Ascending aorta (tissue), 2 donors: ENCODE measurements at regions not wholly inside any gene's neighbourhood (a gene's known extent, or its start where the extent isn't known, plus 50 kb on each side); places are given as distances from the start of the nearest gene placed in this dataset.

ENCODE experiments used
- DNase-seq, 2 donors: peaks; one replicate each; pipeline ENCODE4 v3.0.0-alpha.2; 2019; ENCODE audit warnings: low spot score in 2 of 2
- H3K27ac ChIP-seq, 2 donors: fragments of 200-600 bp; sonication (generic); one replicate each; pipeline ENCODE4 v1.5.1; 2016 to 2017; ENCODE audit warnings: mild to moderate bottlenecking in 1 of 2
- H3K27me3 ChIP-seq: fragments of 200-600 bp; sonication (generic); one replicate; pipeline ENCODE4 v1.5.1; 2017
- H3K36me3 ChIP-seq, 2 donors: fragments of 200-600 bp; sonication (generic); one replicate each; pipeline ENCODE4 v1.5.1; 2016
- H3K4me1 ChIP-seq, 2 donors: fragments of 200-600 bp; sonication (generic); one replicate each; pipeline ENCODE4 v1.5.1; 2016 to 2017; ENCODE audit warnings: mild to moderate bottlenecking in 1 of 2
- H3K4me3 ChIP-seq, 2 donors: fragments of 200-600 bp; sonication (generic); one replicate each; pipeline ENCODE4 v1.5.1; 2016 to 2017; ENCODE audit warnings: mild to moderate bottlenecking in 1 of 2
- H3K9me3 ChIP-seq, 2 donors: fragments of 200-600 bp; sonication (generic); one replicate each; pipeline ENCODE4 v1.5.1; 2016
- CTCF ChIP-seq, 3 experiments: fragments of 200-600 bp in 2 of 3; fragments of 450-650 bp in 1 of 3; sonication (generic) in 2 of 3; IDR thresholded peaks; one replicate each; pipeline ENCODE4 v1.5.1; 2016 to 2019; ENCODE audit warnings: antibody characterized with exemption in 3 of 3, mild to moderate bottlenecking in 1 of 3, moderate library complexity in 1 of 3
- intact Hi-C: fragments of 100-400 bp; cut with DNase I; formaldehyde crosslinking; loops from one replicate; pipeline ENCODE4 v1.15.1; 2023

DNA sequence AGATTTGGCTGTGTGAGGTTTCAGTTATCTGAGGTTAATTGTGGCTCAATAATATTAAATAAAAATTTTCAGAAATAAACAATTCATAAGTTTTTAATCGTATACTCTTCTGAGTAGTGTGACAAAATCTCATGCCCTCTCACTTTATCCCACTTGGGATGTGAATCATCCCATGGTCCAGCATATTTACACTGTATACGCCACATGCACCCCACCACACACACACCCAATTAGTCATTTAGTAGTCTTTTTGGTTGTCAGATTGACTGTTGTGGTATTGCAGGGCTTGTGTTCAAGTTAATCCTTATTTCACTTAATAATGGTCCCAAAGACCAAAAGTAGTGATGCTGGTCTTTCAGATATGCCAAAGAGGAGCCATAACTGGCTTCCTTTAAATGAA, 66.4 kb upstream of the PCDH9 start:
- no peak overlapping the region for H3K27ac ChIP-seq
- intact Hi-C loops: no loop called here
- DNase-seq: no peak
- H3K4me3 ChIP-seq: no peak overlapping the region
- H3K4me1 ChIP-seq: no peaks in the 10 kb centered on the region
- no peaks in the 10 kb centered on the region for H3K9me3 ChIP-seq
- TF ChIP-seq CTCF (IDR thresholded peaks at IDR 0.05): no peak
- no peaks in the 10 kb centered on the region for H3K27me3 ChIP-seq
- H3K36me3 ChIP-seq: no peaks in the 10 kb centered on the region

DNA sequence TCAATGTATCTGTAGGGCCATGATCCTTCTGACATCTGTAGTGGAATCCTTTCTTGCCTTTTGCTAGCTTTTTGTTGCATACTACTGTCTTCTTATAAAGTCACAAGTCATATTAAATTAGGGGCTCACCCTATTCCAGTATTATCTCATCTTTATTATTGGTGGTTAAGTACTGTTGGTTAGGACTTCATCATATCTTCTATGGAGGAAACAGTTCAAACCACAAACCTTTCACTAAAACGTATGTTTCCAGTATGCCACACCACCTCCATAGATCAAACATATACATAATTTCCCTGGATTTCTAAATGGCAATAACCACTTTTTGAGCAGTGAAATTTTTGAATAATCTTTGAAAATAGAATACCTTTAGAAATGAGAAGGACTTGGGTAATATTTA, 62.8 kb upstream of the PCDH9 start:
- H3K4me3 ChIP-seq: no peak overlapping the region
- no peak for DNase-seq
- no peaks in the 10 kb centered on the region for H3K9me3 ChIP-seq
- no peaks in the 10 kb centered on the region for H3K36me3 ChIP-seq
- TF ChIP-seq CTCF (IDR thresholded peaks at IDR 0.05): no peak
- no peak overlapping the region for H3K27ac ChIP-seq
- H3K27me3 ChIP-seq: no peaks in the 10 kb centered on the region
- H3K4me1 ChIP-seq: no peaks in the 10 kb centered on the region
- intact Hi-C loops: no loop called here

GRCh38 chr13:67285611-67286010, 55.5 kb upstream of the PCDH9 start:
- intact Hi-C loops: no loop called here
- Histone ChIP-seq H3K27ac (no peak overlapping the region), H3K9me3 (no peaks in the 10 kb centered on the region), H3K27me3 (no peaks in the 10 kb centered on the region), H3K36me3 (no peaks in the 10 kb centered on the region), H3K4me3 (no peak overlapping the region), H3K4me1 (no peaks in the 10 kb centered on the region)
- DNase-seq: no peak
- no peak for TF ChIP-seq CTCF (IDR thresholded peaks at IDR 0.05)

DNA sequence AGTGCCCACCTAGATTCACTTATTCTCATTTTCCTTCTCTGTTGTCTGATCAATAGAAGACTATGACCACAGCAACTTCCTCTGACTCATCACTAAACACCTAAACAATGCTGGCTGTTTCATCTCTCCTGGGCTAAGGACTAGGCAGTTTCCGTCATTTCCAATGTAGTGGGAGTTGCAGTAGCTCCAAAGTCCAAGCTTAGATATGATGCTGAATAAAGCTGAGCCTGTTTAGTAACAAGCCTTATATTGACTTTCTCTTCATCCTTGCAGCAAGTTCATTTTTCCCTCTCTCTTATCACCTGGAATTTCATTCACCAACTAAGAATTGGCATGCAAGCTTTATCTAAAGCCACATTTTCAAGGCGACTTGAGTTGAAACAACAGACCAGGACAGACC, 53.5 kb upstream of the PCDH9 start:
- no peak for TF ChIP-seq CTCF (IDR thresholded peaks at IDR 0.05)
- no peak for DNase-seq
- no peaks in the 10 kb centered on the region for H3K36me3 ChIP-seq
- intact Hi-C loops: no loop called here
- no peaks in the 10 kb centered on the region for H3K27me3 ChIP-seq
- H3K4me1 ChIP-seq: no peaks in the 10 kb centered on the region
- H3K4me3 ChIP-seq: no peak overlapping the region
- H3K9me3 ChIP-seq: no peaks in the 10 kb centered on the region
- H3K27ac ChIP-seq: no peak overlapping the region

GRCh38 chr13:67281466-67281865, 51.3 kb upstream of the PCDH9 start:
- no peak overlapping the region for H3K4me3 ChIP-seq
- no peaks in the 10 kb centered on the region for H3K36me3 ChIP-seq
- no peak for DNase-seq
- no peaks in the 10 kb centered on the region for H3K9me3 ChIP-seq
- H3K27me3 ChIP-seq: no peaks in the 10 kb centered on the region
- no peak for TF ChIP-seq CTCF (IDR thresholded peaks at IDR 0.05)
- H3K27ac ChIP-seq: no peak overlapping the region
- no peaks in the 10 kb centered on the region for H3K4me1 ChIP-seq
- intact Hi-C loops: no loop called here
